NCI-H187 (cell line): ENCODE measurements at regions not wholly inside any gene's neighbourhood (a gene's known extent, or its start where the extent isn't known, plus 50 kb on each side); places are given as distances from the start of the nearest gene placed in this dataset.

ENCODE experiments used
- DNase-seq, 2 experiments: peaks; one replicate each; lab custom pipeline; 2025; lab: John Stamatoyannopoulos, UW

- DNase-seq: no peak
Observed at GRCh38 chr12:92496790-92497189, 206.0 kb upstream of the PLEKHG7 start.

- no peak for DNase-seq
Observed at GRCh38 chr12:92495108-92495507, 207.7 kb upstream of the PLEKHG7 start.

GRCh38 chr12:92493816-92494215 is 209.0 kb upstream of the PLEKHG7 start:
- no peak for DNase-seq

- no peak for DNase-seq
Observed at GRCh38 chr12:92492995-92493394, 209.8 kb upstream of the PLEKHG7 start.

GRCh38 chr12:92492291-92492690 is 210.5 kb upstream of the PLEKHG7 start:
- no peak for DNase-seq

- no peak for DNase-seq
Observed at GRCh38 chr12:92489781-92490180, 213.0 kb upstream of the PLEKHG7 start.

GRCh38 chr12:92488735-92489134 is 214.1 kb upstream of the PLEKHG7 start:
- DNase-seq: no peak

GRCh38 chr12:92487138-92487485 is 215.7 kb upstream of the PLEKHG7 start:
- DNase-seq: no peak

- DNase-seq: no peak
Observed at GRCh38 chr12:92486443-92487137, 216.2 kb upstream of the PLEKHG7 start.

- DNase-seq: no peak
Observed at GRCh38 chr12:92485351-92486348, 217.1 kb upstream of the PLEKHG7 start.

- DNase-seq: no peak
Observed at GRCh38 chr12:92482599-92482998, 220.2 kb upstream of the PLEKHG7 start.

- DNase-seq: no peak
Observed at GRCh38 chr12:92481066-92481465, 221.7 kb upstream of the PLEKHG7 start.

- no peak for DNase-seq
Observed at GRCh38 chr12:92478692-92479091, 224.1 kb upstream of the PLEKHG7 start.

- DNase-seq: no peak
Observed at GRCh38 chr12:92476844-92477243, 225.9 kb upstream of the PLEKHG7 start.

- DNase-seq: no peak
Observed at GRCh38 chr12:92473564-92473963, 229.2 kb upstream of the PLEKHG7 start.

GRCh38 chr12:92472201-92472600 is 230.6 kb upstream of the PLEKHG7 start:
- no peak for DNase-seq

- DNase-seq: no peak
Observed at GRCh38 chr12:92471551-92471950, 231.2 kb upstream of the PLEKHG7 start.

- DNase-seq: no peak
Observed at GRCh38 chr12:92470608-92471021, 232.2 kb upstream of the PLEKHG7 start.

- DNase-seq: no peak
Observed at GRCh38 chr12:92469837-92470236, 233.0 kb upstream of the PLEKHG7 start.

GRCh38 chr12:92468358-92469020 is 234.3 kb upstream of the PLEKHG7 start:
- peak; percentile 29 to 33 for DNase-seq

GRCh38 chr12:92467886-92468285 is 234.9 kb upstream of the PLEKHG7 start:
- DNase-seq: no peak
